ENCODE measurements at regions not wholly inside any gene's neighbourhood (a gene's known extent, or its start where the extent isn't known, plus 50 kb on each side); places are given as distances from the start of the nearest gene placed in this dataset.

GRCh38 chr1:79326875-79327274 is 320.3 kb upstream of the ADGRL4 start:
- TF ChIP-seq CTCF (IDR thresholded peaks at IDR 0.05): no peak
- TF ChIP-seq POLR2A (IDR thresholded peaks at IDR 0.05): no peak
